ENCODE measurements at regions not wholly inside any gene's neighbourhood (a gene's known extent, or its start where the extent isn't known, plus 50 kb on each side); places are given as distances from the start of the nearest gene placed in this dataset.

- TF ChIP-seq SRF (IDR thresholded peaks at IDR 0.05; ENCODE audit: low read depth, low read length) (no peak), SAP30 (IDR thresholded peaks at IDR 0.05; ENCODE audit: insufficient read depth, insufficient replicate concordance, low read length) (no peak)
Measured at GRCh38 chr1:19557609-19558051, 72.3 kb upstream of the CAPZB start (continued).

Data from H1 (cell line).